NCI-H748 (cell line): ENCODE measurements at regions not wholly inside any gene's neighbourhood (a gene's known extent, or its start where the extent isn't known, plus 50 kb on each side); places are given as distances from the start of the nearest gene placed in this dataset.

Experiments used
- DNase-seq: peaks from one replicate; lab custom pipeline; 2025; ENCODE audit not compliant: unreplicated experiment; lab: John Stamatoyannopoulos, UW

GRCh38 chr5:97400537-97400936, 217.5 kb upstream of the RIOK2 start:
- DNase-seq, result no peak

DNA sequence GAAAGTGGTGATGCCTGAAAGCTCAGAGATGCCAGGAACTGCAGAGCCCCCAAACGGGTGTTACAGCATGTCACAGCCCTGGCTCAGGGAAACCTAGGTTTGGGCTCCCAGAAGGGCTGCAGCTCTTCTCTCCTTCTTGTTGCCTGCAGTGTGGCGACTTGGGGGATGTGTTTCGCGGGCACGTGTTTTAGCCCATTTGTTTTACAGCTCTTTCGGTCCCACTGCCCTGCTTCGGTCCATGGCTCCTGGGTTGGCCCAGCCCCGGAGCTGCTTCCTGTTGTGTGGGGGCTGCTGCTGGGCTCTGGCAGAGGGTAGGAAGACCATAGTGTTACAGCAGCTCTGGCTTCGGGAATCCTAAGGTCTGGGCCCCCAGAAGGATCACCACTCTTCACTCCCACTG, 222.9 kb upstream of the RIOK2 start:
- DNase-seq, result no peak

DNA sequence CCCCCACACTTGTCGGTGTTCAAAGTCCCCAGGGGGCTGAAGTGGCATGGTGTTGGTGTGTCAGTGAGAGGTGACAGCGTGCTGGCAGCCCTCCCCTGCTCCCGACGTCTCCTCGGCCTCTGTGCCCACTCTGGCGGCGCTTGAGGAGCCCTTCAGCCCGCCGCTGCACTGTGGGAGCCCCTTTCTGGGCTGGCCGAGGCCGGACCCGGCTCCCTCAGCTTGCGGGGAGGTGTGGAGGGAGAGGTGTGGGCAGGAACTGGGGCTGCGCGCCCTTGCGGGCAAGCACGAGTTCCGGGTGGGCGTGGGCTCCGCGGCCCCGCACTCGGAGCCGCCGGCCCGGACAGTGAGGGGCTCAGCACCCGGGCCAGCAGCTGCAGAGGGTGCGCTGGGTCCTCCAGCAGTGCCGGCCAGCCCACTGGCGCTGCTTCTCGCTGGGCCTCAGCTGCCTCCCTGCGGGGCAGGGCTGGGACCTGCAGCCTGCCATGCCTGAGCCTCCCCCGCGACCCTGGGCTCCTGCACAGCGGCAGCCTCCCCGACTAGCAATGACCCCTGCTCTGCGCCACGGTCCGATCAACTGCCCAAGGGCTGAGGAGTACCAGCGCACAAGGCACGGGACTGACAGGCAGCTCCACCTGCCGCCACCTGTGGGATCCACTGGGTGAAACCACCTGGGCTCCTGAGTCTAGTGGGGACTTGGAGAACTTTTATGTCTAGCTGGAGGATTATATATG, 224.1 kb upstream of the RIOK2 start:
- DNase-seq, result peak; percentile 37

DNA sequence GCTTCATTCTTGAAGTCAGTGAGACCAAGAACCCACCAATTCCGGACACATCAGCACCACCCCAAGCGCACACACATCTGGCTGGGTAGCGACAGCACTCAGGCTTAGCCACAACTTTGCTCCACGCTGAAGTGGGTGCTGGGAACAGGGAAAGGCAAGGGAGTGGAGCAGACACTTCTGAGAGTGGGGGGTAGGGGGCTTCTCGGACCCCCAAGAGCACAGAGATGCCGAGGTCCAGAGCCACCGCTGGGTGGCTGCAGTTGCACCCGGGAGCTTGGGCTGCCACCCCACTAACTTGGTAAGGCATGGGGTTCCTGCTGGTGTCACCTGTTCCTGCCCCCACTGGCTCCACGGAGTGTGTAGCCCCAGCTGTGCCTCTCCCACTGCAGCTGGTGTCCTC, 225.3 kb upstream of the RIOK2 start:
- DNase-seq, result no peak

DNA sequence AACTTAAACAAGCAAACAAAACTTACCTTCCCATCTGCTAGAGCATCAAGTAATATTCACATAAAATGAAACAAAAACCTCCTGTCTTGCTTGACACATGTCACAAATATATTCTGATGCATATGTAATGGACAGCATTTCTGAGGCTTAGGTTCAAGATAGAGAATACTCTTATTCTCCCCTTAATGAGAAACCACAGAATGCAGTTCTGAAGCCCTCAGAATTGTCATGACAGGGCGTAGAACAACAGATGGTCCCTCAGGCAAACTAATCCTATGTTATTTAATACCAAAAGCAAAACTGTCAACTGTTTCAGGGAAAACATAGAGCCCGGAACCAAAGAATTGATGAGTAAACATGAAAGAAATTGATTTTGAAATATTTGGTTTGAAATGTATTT, 229.9 kb upstream of the RIOK2 start:
- DNase-seq, result no peak

DNA sequence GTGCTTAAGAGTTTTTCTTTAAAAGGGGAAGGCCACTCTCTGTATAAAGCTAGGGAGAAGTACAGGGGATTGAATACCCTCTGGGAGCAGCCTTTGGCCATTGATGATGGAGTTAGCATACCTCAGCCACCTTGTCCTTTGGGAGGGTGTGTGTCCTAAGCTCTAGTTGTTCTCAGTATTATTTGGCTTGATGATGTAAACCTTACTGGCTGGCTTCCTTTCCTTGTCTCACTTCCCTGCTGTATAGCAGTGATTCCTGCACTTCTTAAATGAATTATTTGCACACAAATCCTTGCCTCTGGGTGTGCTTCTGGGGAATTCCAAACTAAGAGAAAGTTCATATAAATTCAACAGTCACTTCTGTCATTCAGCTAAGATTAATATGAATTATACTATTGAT, 234.9 kb upstream of the RIOK2 start:
- DNase-seq, result no peak

GRCh38 chr5:97418462-97418861, 235.4 kb upstream of the RIOK2 start:
- DNase-seq, result no peak

- DNase-seq, result no peak
Measured at GRCh38 chr5:97420646-97421045, 237.6 kb upstream of the RIOK2 start.

- no peak for DNase-seq
Measured at GRCh38 chr5:97422678-97423077, 239.6 kb upstream of the RIOK2 start.

DNA sequence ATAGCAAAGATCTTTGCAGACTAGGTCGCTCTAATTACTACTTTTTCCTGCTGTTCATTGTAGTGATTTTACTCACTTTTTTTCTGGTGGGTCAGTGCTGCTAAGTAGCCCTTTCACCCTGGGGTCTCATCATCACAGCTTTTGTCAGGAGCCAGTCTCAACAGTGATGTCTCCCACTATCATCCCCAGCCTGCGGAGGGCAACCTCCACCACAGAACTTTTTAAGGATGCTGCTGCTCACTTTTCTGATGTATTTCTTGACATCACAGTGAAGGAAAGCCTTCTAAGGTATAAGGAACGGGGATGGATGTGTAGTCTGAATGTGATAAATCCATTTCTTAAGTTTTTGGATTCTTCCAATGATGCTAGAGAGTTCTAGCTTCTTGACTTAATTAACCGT, 242.5 kb upstream of the RIOK2 start:
- no peak for DNase-seq

GRCh38 chr5:97427235-97427634, 244.2 kb upstream of the RIOK2 start:
- DNase-seq, result no peak

DNA sequence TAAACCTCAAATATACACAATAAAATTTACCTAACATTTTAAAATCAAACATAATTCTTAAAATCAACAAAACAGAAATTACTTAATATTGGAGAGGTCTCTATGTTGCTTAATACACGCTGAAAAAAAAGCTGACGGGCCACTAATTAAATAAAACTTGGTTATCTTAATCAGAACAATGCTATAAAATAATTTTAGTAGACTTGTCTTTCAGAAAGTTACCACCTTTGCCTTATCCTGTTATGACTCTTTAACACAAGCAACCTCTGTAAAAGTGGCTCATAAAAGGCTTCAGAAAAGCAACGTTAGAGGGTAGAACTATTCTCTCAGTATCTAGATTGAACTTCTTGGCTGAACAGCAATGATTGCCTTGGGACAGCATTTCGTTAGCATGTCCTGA, 251.0 kb upstream of the RIOK2 start:
- DNase-seq, result no peak

DNA sequence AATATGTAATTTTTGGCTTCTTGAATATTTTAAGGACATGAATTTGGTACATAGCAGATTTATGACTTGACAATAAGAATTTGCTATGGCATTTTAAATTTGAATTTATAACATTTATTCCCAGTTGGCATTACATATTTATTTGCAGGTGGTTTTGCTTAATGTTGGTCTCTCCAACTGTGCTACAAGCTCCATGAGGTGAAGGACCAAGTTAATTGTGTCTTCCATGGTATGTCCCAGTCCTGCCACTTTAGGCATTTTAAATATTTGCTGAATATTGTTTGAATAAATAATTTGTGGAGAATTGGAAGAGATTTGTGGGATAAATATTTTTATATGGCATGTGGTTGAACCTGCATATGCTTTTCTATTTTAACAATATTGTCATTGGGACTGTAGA, 253.4 kb upstream of the RIOK2 start:
- no peak for DNase-seq

DNA sequence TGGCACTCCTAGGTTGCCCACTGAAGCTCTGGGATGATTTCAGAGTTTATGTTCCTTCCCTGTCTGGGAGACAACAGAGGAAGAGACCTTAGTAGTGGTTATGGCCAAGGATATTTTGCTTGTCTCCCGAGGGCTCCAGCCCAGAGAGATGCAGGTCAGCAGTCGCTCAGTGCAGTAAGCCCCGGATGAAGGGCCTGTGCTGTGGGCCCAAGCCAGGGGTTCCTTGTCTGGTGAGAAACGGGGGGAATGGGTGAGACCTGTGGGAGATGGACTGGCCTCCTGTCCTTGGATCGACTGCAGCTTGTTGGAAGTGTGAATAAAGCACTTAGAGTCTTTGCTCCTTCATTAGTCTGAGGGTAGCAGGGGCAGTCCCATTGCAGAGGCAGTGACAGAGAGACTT, 260.7 kb upstream of the RIOK2 start:
- DNase-seq, result no peak

DNA sequence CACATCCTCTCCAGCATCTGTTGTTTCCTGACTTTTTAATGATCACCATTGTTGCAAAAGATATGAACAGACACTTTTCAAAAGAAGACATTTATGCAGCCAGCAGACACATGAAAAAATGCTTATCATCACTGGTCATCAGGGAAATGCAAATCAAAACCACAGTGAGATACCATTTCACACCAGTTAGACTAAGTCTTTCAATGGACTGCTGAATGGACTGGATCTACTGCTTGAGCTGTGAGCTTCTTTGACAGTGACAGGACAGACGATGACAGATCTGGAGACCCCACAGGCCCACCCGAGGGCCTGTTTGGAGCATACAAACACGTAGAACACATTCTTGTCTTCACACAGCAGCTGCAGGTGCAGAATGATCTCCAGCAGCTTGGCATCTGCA, 266.1 kb upstream of the RIOK2 start:
- no peak for DNase-seq

GRCh38 chr5:97452646-97453045, 269.6 kb upstream of the RIOK2 start:
- no peak for DNase-seq

GRCh38 chr5:97453263-97453662, 270.2 kb upstream of the RIOK2 start:
- no peak for DNase-seq

- DNase-seq, result no peak
Measured at GRCh38 chr5:97454015-97454414, 271.0 kb upstream of the RIOK2 start.

DNA sequence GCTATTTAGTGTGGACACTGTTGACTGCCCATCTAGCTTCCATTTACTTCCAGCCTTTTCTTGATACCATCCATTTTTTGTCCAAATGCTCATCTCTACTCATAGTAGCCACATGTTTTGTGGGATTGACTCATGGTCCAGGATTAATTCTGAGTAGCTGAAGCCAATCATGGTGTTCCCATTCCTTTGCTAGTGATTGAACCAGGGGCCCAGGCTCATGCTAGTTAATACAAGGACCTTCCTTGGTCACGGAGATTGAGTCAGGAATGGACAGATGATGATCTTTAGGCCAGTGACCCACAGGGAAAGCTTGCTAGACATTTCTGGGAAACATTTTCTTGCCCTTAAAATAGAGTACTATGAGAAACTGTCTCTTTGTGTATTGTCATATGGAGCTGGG, 272.9 kb upstream of the RIOK2 start:
- no peak for DNase-seq

DNA sequence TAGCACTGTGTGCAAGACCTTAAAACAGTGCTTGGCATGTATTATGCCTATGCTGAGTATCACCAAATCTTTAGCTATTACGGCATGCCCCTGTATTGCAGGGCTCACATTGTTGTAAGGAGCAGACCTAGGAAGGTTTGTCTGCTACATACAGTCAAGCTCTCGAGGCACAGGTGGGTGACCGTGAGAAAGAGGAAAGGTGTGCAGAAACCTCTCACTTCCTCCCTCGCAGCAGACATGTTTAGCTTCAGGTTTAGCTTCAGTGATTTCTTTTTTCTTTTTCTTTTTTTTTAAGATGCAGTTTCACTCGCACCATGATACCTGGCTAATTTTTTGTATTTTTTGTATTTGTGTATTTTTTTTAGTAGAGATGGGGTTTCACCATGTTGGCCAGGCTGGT, 275.8 kb upstream of the RIOK2 start:
- DNase-seq, result no peak

DNA sequence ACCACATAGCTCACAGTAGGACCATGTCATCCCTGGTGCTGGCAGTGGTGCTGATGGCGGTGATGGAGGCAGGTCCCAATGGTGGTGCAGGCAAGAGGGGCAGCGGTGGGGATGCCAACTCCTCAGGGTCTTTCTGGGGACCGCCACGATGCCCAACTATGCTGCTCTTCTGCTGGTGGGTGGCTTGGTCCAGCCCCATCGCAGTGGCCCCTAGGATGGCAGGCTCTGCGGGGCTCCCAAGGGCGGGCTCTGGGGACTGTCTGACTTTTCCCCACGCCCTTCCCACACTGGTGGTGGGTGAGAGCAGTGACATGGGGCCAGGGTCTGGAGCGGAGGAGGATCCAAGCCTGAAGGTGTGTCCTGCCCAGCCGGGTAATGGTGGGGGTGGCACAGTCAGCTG, 288.9 kb upstream of the RIOK2 start:
- DNase-seq, result no peak

- no peak for DNase-seq
Measured at GRCh38 chr5:97475847-97476246, 292.8 kb upstream of the RIOK2 start.

DNA sequence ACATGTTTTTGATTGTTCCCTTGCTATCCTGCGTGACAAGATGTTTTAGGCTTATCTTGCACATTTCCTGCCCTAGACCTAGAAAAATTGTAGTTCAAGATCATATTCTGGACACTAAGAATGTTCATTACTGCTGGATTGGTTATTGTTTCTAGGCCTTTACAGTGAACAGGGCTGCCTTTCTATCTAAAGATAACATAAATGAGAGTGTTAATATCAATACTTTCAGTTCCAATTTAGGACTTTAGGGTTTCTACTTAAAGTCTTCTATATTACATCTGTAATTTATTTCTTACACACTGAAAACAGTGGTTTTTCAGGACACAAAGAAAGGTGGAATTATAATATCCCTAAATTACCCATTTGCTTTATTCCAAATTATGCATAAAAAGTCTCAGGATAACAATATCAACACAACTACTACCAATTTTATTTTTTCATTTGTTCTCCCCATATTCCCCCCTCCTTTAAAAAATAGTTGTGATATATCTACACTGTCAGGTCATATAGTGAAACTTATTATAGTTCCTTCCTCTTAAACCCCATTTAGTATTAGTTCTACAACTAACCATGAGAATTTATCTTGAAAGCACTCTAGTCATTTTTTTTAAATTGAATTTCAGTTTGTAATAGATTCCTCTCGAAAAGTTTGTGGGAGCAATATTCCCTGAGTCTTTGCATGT, 293.9 kb upstream of the RIOK2 start:
- no peak for DNase-seq
